ENCODE measurements at regions not wholly inside any gene's neighbourhood (a gene's known extent, or its start where the extent isn't known, plus 50 kb on each side); places are given as distances from the start of the nearest gene placed in this dataset.

GRCh38 chr20:17012546-17013226 is 214.2 kb upstream of the PCSK2 start:
- intact Hi-C loops (cut with micrococcal nuclease): no loop called here
- H3K4me1 Mint-ChIP-seq (ENCODE audit: insufficient read depth, unreplicated experiment): no peaks in the 10 kb centered on the region
- TF ChIP-seq CTCF (IDR thresholded peaks at IDR 0.05; ENCODE audit: unreplicated experiment): no peak
- H3K36me3 Mint-ChIP-seq (ENCODE audit: insufficient read depth, unreplicated experiment): no peaks in the 10 kb centered on the region
- no peak overlapping the region for H3K27ac Mint-ChIP-seq (ENCODE audit: low read depth, unreplicated experiment)
- POLR2A ChIA-PET: interaction anchor here (0.6 kb wide), 1 partner anchor 719 kb away, joined by 3 read pairs; no protein-coding TSS in a partner anchor
- H3K9me3 Mint-ChIP-seq (ENCODE audit: unreplicated experiment): no peaks in the 10 kb centered on the region
- peaks cover 10% of the 10 kb centered on the region for H3K27me3 Mint-ChIP-seq (ENCODE audit: insufficient read depth, unreplicated experiment)
- H3K4me3 Mint-ChIP-seq (ENCODE audit: unreplicated experiment): no peak overlapping the region
- no TSS peak for BruUV-seq (replicated peaks)
- no peak for DNase-seq (ENCODE audit: unreplicated experiment)
- CTCF ChIA-PET: no interaction called here

- Mint-ChIP-seq H3K27me3 (ENCODE audit: insufficient read depth, unreplicated experiment) (peaks cover 10% of the 10 kb centered on the region), H3K4me1 (ENCODE audit: insufficient read depth, unreplicated experiment) (no peaks in the 10 kb centered on the region), H3K9me3 (ENCODE audit: unreplicated experiment) (no peaks in the 10 kb centered on the region), H3K4me3 (ENCODE audit: unreplicated experiment) (no peak overlapping the region), H3K36me3 (ENCODE audit: insufficient read depth, unreplicated experiment) (no peaks in the 10 kb centered on the region), H3K27ac (ENCODE audit: low read depth, unreplicated experiment) (no peak overlapping the region)
- no peak for TF ChIP-seq CTCF (IDR thresholded peaks at IDR 0.05; ENCODE audit: unreplicated experiment)
- ChIA-PET POLR2A (no interaction called here), CTCF (no interaction called here)
- DNase-seq (ENCODE audit: unreplicated experiment): no peak
- intact Hi-C loops (cut with micrococcal nuclease): no loop called here
- no TSS peak for BruUV-seq (replicated peaks)
Observed at GRCh38 chr20:17014217-17014616, 212.6 kb upstream of the PCSK2 start.

- CTCF ChIA-PET: no interaction called here
- Mint-ChIP-seq H3K9me3 (ENCODE audit: unreplicated experiment) (no peaks in the 10 kb centered on the region), H3K4me3 (ENCODE audit: unreplicated experiment) (no peak overlapping the region), H3K27ac (ENCODE audit: low read depth, unreplicated experiment) (no peak overlapping the region), H3K4me1 (ENCODE audit: insufficient read depth, unreplicated experiment) (no peaks in the 10 kb centered on the region), H3K27me3 (ENCODE audit: insufficient read depth, unreplicated experiment) (peaks cover 10% of the 10 kb centered on the region), H3K36me3 (ENCODE audit: insufficient read depth, unreplicated experiment) (no peaks in the 10 kb centered on the region)
- intact Hi-C loops (cut with micrococcal nuclease): no loop called here
- POLR2A ChIA-PET: no interaction called here
- no TSS peak for BruUV-seq (replicated peaks)
- no peak for TF ChIP-seq CTCF (IDR thresholded peaks at IDR 0.05; ENCODE audit: unreplicated experiment)
- DNase-seq (ENCODE audit: unreplicated experiment): no peak
Observed at GRCh38 chr20:17014756-17015366, 212.0 kb upstream of the PCSK2 start.

GRCh38 chr20:17017232-17017631 is 209.6 kb upstream of the PCSK2 start:
- ChIA-PET POLR2A (no interaction called here), CTCF (interaction anchor here (0.6 kb wide), 1 partner anchor 11 kb away, joined by 4 read pairs; no protein-coding TSS in a partner anchor)
- BruUV-seq (replicated peaks): no TSS peak

More at GRCh38 chr20:17017232-17017631, 209.6 kb upstream of the PCSK2 start:
- Mint-ChIP-seq H3K4me3 (ENCODE audit: unreplicated experiment) (no peak overlapping the region), H3K4me1 (ENCODE audit: insufficient read depth, unreplicated experiment) (no peaks in the 10 kb centered on the region), H3K27me3 (ENCODE audit: insufficient read depth, unreplicated experiment) (no peaks in the 10 kb centered on the region), H3K9me3 (ENCODE audit: unreplicated experiment) (no peaks in the 10 kb centered on the region), H3K36me3 (ENCODE audit: insufficient read depth, unreplicated experiment) (no peaks in the 10 kb centered on the region), H3K27ac (ENCODE audit: low read depth, unreplicated experiment) (no peak overlapping the region)
- no peak for DNase-seq (ENCODE audit: unreplicated experiment)
- intact Hi-C loops (cut with micrococcal nuclease): no loop called here
- no peak for TF ChIP-seq CTCF (IDR thresholded peaks at IDR 0.05; ENCODE audit: unreplicated experiment)
